HPDE6-E6E7 (cell line): ENCODE measurements at regions not wholly inside any gene's neighbourhood (a gene's known extent, or its start where the extent isn't known, plus 50 kb on each side); places are given as distances from the start of the nearest gene placed in this dataset.

Experiments
- DNase-seq: peaks from one replicate; pipeline ENCODE4 v3.0.0; 2011; ENCODE audit warnings: missing footprints; ENCODE audit errors: extremely low spot score

DNA sequence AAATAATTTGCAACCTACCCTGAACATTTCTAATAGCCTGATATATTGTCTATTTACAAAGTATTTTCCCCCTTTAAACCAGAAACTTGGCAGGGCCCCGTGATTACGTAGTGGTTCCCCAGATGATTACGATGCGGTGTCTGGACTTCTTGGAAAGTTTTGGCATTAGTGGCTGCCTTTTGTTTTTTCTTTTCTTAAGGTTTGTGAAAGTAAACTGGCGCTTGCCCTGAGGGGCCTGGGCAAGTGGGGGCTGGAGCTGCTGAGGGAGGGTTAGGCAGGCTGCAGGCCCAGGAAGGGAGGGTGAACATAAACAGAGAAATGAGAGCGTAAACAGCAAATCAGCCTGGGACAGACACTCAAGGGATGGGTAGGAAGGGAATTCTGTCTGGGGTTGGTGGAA, 123.6 kb upstream of the MSX1 start:
- no peak for DNase-seq

DNA sequence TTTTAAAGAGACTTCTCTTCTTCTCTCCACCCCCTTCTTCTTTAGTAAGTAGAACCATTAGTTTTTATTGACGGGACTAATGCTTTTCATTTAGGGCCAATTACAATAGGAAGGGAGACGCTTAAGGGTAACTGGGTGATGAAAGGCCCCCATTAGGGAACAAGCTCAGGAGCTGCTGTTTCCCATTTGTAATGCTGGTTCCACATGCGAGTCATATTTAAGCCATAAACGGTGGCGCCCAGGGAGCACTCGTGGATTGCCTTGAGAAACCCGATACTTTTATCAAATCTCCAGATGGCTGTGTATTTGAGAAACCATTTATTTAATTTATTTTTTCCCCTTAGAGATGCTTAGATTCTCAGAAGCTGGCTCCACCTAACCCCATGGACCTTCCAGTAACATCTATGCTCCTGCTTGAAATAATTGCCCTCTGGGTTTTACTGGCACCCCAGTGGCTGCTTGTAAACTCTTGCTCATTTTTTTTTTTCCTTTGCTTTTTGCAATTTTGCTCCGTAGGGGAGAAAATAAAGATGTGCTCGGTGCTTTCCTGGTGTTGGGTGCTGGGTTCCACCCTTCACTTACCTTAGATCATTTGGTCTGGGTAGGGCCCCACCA, 124.2 kb upstream of the MSX1 start:
- DNase-seq = no peak

GRCh38 chr4:4734425-4734824, 125.0 kb upstream of the MSX1 start:
- DNase-seq = no peak

DNA sequence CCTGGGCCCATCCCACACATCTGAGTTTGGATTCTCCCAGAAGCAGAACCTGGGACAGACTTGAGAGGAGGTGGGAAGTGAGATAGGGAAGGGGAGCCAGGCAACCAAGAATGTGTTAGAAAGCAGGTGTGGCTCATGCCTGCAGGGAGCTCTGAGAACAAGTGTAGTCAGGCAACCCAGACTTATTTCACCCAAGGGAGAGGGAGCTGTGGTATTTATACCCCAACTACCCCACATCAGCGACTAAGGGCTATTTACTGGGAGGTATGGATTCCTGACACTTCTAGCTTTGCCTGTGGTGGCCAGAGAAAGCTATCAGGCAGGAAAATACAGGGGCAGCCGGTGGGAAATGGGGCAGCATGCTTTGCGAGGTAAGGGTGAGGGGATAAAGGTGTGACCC, 125.8 kb upstream of the MSX1 start:
- no peak for DNase-seq

DNA sequence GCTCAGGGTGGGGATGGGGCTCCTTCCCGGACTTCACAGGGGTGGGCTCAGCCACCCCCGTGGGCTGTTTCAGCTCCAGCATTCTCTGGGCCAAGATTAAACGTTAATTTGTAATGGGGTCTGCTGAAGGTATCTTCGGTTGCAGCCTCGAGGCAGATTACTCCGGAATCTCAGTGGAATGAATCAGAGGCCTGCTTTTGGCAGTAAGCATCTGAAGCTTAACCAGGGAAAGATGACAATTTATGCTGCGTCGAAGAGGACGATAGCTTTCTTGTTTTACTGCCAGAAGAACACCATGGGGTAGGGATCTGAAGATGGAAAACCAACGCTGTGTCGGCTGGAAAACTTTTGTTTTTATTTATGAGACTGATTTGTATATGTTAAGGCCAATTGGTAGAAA, 129.2 kb upstream of the MSX1 start:
- DNase-seq = no peak

DNA sequence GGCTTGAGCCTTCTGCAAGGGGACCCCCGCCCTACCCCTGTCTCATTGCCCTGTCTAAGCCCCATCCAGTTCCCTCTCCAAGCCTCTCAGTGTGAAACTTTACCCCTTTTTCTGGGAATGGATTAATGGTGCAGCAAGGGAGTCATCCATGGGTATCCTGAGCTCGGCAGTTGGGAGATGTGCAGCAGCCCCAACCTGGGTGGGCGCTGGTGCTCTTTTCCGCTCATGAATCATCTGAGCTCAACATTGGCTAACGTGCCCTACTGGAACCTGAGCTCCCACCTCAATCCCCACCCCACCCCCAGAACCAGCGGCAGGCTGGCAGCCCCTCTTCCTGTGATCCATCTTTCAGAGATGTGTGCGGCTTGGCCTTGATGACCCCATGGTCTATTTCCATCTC, 130.3 kb upstream of the MSX1 start:
- no peak for DNase-seq

GRCh38 chr4:4727536-4727935, 131.9 kb upstream of the MSX1 start:
- no peak for DNase-seq

DNA sequence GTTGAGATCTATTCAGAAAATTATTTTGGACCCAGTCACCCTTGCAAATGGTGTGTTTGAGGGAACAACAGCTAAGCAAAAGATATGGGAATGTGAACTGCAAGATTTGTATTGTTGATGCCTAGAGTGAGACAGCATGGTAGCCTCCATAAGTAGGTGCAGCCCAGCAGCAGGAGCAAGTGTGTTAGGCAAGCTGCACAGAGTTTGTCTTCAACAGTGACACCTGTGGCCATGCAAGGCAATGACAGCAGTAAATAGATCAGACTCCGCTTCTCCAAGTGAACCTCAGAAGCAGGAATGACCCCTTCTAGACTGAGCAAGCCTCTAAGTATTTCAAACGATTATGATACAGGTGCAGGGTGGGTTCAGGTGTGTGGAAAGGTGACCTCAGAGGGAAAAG, 133.4 kb upstream of the MSX1 start:
- DNase-seq = no peak

- no peak for DNase-seq
These were observed 135.1 kb upstream of the MSX1 start for GRCh38 chr4:4724321-4724720.

DNA sequence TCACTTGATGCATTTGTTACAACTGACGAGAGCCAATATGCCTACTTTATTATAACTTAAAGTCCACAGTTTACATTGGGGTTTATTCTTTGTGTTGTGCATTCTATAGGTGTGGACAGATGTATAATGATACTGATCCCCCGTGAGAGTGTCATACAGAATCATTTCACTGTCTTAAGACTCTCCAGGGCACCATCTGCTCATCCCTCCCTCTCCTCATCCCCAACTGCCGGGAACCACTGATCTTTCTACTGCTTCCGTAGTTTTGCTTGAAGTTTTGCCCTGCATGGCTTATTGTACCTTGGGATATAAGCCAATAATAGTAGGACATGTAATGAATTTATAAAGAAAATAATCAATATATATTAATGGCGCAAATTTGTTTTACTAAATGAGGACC, 137.8 kb upstream of the MSX1 start:
- DNase-seq = no peak

DNA sequence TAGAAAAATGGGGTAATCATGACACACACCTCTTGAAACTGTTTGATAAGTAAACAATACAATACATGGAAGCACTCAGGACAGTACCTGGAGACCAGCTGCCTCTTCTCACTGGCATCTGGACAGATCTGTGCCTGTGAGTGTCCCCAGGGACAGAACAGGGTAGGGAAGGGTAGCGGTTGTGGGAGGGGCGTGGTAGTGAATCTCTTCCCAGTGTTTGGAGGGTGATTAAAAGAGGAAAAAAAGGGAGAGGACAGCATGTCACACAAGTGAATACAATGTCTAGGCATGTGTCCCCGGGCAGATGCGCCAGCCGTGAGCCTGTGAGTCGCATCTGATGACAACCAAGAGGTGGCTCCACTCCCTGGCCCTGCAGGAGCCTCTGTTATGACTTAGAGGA, 138.8 kb upstream of the MSX1 start:
- DNase-seq = no peak

DNA sequence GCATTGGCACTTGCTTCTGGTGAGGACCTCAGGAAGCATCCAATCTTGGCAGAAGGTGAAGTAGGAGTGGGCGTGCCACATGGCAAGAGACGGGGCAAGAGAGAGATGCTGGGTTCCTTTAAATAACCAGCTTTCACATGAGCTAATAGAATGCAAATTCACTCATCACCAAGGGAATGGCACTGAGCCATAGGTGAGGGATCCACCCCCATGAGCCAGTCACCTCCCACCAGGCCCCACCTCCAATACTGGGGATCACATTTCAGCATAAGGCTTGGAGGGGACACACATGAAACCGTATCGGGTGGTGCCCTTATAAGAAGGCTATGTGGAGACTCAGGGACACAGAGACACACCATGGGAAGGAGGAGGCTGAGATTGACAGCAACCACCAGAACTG, 140.0 kb upstream of the MSX1 start:
- DNase-seq = no peak

DNA sequence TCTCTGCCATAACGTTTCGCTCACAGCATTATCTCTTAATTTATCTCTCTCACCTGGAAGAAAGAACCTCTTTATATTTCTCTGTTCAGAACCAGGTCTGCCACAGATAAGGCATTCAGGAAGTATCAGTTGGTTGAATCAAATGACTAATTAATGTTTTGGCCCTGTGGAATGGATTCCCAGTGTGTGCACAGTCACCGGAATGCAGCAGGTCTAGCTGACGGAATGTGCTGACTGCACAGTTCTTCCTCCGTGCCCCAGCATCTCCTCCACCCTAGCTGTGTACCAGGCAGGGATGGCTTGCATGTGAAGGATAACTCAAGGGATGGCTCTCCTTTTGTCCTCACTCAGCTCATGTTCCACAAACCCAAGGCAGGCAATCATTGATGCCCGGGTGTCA, 141.8 kb upstream of the MSX1 start:
- no peak for DNase-seq

GRCh38 chr4:4714331-4714730, 145.1 kb upstream of the MSX1 start:
- DNase-seq = no peak

GRCh38 chr4:4712800-4713528, 146.5 kb upstream of the MSX1 start:
- no peak for DNase-seq

- DNase-seq = no peak
These were observed 147.6 kb upstream of the MSX1 start for GRCh38 chr4:4711902-4712301.

- DNase-seq = no peak
These were observed 149.7 kb upstream of the MSX1 start for GRCh38 chr4:4709736-4710135.

- no peak for DNase-seq
These were observed 155.2 kb upstream of the MSX1 start for GRCh38 chr4:4704267-4704666.

DNA sequence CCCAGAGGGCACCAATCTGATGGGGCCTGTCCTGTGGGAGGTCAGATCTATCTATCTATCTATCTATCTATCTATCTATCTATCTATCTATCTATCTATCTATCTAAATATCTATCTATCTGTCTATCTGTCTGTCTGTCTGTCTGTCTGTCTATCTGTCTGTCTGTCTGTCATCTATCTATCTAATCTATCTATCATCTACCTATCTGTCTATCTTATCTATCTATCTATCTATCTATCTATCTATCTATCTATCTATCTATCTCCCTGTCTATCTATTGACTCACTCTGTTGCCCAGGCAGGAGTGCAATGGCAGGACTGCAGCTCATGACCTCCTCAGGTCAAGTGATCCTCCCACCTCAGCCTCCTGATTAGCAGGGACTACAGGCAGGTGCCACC, 155.7 kb upstream of the STX18 start:
- DNase-seq = no peak

DNA sequence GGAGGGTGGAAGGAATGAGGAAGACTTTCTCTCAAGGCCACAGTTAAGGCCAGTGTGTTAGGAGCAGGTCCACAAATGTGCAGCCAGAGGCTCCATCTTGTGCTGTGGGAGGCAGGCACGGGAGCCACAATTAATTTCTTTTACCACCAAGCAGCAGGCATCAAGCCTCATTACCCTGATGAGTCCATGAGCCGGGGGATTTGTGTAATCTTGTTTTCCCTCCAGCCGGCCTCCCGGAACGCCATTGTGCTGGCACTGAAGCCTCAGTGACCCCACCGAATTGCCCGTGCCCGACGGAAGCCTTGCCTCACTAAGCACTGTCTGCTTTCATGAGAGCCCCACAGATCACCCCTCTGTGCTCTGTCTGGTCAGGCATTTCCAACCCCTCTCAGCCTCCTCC, 154.7 kb upstream of the STX18 start:
- DNase-seq = no peak

- DNase-seq = no peak
These were observed 153.6 kb upstream of the STX18 start for GRCh38 chr4:4695497-4695896.

DNA sequence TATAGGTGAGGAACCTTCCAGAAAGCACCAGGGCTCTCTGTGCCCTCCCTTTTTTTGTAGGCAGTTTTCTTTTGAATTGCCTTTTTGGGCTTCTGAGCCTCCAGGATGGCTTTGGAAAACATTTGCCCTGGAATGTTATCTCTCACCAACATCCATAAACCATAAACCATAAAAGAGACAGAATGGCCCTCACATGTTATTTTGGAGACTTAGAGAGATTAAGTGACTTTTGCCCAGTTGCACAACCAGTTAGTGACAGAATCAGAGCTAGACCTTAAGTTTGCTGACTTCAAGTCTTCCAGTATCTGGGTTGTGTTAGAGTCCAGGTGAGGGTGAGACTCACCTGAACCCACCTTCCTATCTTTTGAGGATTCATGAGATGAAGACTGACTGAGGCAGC, 153.0 kb upstream of the STX18 start:
- DNase-seq = no peak

DNA sequence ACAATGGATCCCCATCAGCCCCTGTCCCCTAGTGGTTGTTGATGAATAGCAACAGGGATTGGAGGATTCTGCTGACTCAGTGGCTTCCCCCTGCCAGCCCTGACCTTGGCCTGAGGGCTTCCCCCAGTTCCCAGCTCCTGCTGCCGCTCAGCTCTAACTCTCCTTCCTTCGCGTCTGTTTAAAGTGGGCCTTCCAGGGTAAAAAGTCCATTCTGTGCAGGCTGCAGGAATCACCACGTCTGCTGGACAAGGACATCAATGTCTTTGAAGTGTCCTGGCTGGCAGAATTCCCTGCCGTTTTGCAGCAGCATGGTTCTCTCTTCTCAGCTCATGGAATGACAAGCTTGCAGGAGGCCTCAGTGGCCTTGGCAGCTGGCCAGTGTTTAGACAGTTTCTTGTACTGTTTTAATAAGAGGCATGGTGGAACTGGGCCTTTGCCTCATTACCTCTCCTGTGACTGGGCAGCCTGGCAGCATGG, 152.5 kb upstream of the STX18 start:
- no peak for DNase-seq

- no peak for DNase-seq
These were observed 152.0 kb upstream of the STX18 start for GRCh38 chr4:4693755-4694295.
